ENCODE measurements at regions not wholly inside any gene's neighbourhood (a gene's known extent, or its start where the extent isn't known, plus 50 kb on each side); places are given as distances from the start of the nearest gene placed in this dataset.

DNA sequence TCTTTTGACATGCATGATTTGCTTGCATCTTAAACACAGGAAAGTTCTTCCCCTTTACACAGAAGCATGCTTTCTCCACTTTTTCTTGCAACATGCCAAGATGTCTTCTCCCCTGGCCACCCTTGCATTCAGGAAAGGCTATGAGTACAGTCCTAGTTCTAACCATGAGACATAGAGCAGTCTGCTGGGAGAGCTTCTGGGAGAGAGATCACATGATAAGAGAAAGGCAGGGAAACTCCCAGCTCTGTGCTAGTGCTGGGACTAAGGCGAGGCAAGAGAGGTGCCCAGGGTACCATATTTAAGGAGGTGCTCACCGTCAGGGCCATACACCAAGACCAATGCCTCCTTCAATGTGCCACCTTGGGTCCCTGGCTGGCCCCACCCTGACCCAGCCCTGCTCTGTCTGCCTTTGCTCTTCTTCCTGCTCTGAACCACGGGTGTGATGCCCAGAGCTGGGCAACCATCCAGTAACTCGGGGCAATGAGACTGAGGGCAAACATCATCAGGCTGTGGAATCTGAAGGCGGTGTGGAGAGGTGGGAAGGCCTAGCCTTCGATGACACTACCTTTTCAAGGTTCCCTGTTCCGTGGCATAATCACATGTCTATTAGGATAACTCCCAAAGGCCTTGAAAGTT lies 77.4 kb upstream of the PRR20G start:
- no peak for DNase-seq (ENCODE audit: low read depth)
- TF ChIP-seq, protein P1, sequence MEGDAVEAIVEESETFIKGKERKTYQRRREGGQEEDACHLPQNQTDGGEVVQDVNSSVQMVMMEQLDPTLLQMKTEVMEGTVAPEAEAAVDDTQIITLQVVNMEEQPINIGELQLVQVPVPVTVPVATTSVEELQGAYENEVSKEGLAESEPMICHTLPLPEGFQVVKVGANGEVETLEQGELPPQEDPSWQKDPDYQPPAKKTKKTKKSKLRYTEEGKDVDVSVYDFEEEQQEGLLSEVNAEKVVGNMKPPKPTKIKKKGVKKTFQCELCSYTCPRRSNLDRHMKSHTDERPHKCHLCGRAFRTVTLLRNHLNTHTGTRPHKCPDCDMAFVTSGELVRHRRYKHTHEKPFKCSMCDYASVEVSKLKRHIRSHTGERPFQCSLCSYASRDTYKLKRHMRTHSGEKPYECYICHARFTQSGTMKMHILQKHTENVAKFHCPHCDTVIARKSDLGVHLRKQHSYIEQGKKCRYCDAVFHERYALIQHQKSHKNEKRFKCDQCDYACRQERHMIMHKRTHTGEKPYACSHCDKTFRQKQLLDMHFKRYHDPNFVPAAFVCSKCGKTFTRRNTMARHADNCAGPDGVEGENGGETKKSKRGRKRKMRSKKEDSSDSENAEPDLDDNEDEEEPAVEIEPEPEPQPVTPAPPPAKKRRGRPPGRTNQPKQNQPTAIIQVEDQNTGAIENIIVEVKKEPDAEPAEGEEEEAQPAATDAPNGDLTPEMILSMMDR (IDR thresholded peaks at IDR 0.05; ENCODE audit: low read depth, low read length), result no peak
- TF ChIP-seq MYC (IDR thresholded peaks at IDR 0.05; ENCODE audit: low read depth, low read length) (no peak), POLR2A (IDR thresholded peaks at IDR 0.05; ENCODE audit: extremely low read depth, insufficient read length) (no peak)
- H3K4me3 ChIP-seq (ENCODE audit: low read depth, low read length), result no peak overlapping the region

DNA sequence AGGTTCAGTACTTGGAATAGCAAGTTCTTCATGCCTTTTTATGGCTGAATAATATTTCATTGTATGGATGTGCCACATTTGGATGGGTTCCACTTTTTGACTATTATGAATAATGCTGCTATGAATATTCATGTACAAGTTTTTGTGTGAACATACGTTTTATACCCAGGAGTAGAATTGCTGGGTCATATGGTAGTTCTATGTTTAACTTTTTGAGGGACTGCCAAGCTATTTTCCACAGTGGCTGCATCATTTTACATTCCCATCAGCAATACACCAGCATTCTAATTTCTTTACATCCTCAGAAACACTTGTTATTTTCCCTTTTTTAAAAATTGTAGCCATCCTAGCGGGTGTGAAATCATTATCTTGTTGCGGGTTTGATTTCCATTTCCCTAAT lies 76.0 kb upstream of the PRR20G start:
- DNase-seq (ENCODE audit: low read depth), result no peak
- TF ChIP-seq POLR2A (IDR thresholded peaks at IDR 0.05; ENCODE audit: extremely low read depth, insufficient read length) (no peak), MYC (IDR thresholded peaks at IDR 0.05; ENCODE audit: low read depth, low read length) (no peak)
- TF ChIP-seq, protein P1 (IDR thresholded peaks at IDR 0.05; ENCODE audit: low read depth, low read length), result no peak
- TF ChIP-seq, protein P2, sequence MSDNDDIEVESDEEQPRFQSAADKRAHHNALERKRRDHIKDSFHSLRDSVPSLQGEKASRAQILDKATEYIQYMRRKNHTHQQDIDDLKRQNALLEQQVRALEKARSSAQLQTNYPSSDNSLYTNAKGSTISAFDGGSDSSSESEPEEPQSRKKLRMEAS (IDR thresholded peaks at IDR 0.05; ENCODE audit: low read depth, low read length), result no peak
- H3K4me3 ChIP-seq (ENCODE audit: low read depth, low read length), result no peak overlapping the region

DNA sequence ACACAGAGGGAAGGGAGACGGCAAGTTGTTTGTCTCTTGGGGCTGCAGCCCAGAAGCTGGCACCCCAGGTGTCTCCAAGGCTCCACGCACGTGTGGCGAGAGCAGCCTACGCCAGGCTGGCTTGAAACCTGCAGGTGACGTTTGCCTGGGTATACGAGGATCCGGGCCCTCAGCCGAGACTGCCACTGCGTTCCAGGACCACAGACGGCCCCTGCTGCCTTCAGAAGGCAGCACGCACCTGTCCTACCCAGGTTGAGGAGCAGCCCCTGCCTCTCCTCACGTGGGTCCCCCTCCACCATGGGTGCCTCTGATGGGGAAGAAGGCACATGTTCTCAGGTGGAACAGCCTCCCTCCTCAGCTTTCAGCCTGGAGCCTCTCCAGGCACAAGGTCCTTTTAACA lies 75.3 kb upstream of the PRR20G start:
- no peak for DNase-seq (ENCODE audit: low read depth)
- no peak overlapping the region for H3K4me3 ChIP-seq (ENCODE audit: low read depth, low read length)
- TF ChIP-seq MYC (IDR thresholded peaks at IDR 0.05; ENCODE audit: low read depth, low read length), result no peak
- TF ChIP-seq, protein P2 (IDR thresholded peaks at IDR 0.05; ENCODE audit: low read depth, low read length), result no peak
- TF ChIP-seq, protein P1 (IDR thresholded peaks at IDR 0.05; ENCODE audit: low read depth, low read length), result no peak
- TF ChIP-seq POLR2A (IDR thresholded peaks at IDR 0.05; ENCODE audit: extremely low read depth, insufficient read length), result no peak

DNA sequence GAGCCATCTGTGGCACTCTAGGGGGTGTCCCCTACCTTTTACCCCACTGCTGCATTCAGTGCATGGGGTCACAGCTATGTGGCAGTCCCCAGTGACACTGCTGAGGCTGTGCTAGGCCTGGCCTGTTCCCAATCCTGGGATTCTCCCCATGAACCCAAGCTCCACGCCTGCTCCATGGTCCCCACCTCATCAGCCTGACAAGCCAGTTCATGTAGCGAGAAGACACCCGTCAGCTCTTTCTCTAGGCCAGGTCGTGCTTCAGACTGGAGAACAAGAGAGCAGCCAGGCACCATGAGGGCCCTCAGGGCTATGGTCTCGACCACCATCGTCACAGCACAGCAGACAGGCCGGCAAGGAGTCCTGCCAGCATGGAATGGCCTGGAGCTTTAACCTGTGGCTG lies 72.8 kb upstream of the PRR20G start:
- TF ChIP-seq, protein P1 (IDR thresholded peaks at IDR 0.05; ENCODE audit: low read depth, low read length), result no peak
- TF ChIP-seq MYC (IDR thresholded peaks at IDR 0.05; ENCODE audit: low read depth, low read length) (no peak), POLR2A (IDR thresholded peaks at IDR 0.05; ENCODE audit: extremely low read depth, insufficient read length) (no peak)
- TF ChIP-seq, protein P2 (IDR thresholded peaks at IDR 0.05; ENCODE audit: low read depth, low read length), result no peak
- DNase-seq (ENCODE audit: low read depth), result no peak

DNA sequence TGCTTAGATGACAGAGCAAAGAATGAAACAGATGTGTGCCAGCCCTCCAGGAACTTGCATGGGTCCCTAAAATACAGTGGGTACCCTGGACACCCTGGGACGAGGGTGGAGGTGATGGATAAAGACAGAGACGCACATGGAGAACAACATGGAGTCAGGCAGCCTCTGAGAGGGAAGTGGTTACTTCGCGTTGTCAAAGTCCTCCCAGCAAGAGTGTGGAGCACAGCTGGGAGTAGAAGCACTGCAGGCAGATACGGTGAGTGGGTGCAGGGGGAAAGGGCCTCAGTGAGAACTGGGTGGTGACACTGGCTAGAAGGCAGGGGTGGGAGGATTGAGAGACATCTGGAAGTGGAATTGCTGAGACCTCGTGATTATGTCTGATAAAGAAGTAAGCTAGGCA lies 70.8 kb upstream of the PRR20G start:
- H3K4me3 ChIP-seq (ENCODE audit: low read depth, low read length), result no peak overlapping the region
- TF ChIP-seq MYC (IDR thresholded peaks at IDR 0.05; ENCODE audit: low read depth, low read length), result no peak
- TF ChIP-seq, protein P1 (IDR thresholded peaks at IDR 0.05; ENCODE audit: low read depth, low read length), result no peak
- TF ChIP-seq POLR2A (IDR thresholded peaks at IDR 0.05; ENCODE audit: extremely low read depth, insufficient read length), result no peak
- TF ChIP-seq, protein P2 (IDR thresholded peaks at IDR 0.05; ENCODE audit: low read depth, low read length), result no peak
- no peak for DNase-seq (ENCODE audit: low read depth)

More for the DNA sequence above, 72.8 kb upstream of the PRR20G start:
- no peak overlapping the region for H3K4me3 ChIP-seq (ENCODE audit: low read depth, low read length)

DNA sequence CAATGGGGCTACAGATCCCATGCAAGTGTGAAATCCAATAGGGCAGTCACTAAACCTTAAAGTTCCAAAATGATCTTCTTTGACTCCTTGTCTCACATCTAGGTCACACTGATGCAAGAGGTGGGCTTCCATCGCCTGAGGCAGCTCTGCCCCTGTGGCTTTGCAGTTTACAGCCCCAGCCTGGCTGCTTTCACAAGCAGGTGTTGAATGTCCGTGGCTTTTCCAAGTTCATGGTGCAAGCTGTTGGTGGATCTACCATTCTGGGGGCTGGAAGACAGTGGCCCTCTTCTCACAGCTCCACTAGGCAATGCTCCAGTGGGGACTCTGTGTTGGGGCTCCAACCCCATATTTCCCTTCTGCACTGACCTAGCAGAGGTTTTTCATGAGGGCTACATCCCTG lies 68.5 kb upstream of the PRR20G start:
- TF ChIP-seq POLR2A (IDR thresholded peaks at IDR 0.05; ENCODE audit: extremely low read depth, insufficient read length) (no peak), MYC (IDR thresholded peaks at IDR 0.05; ENCODE audit: low read depth, low read length) (no peak)
- TF ChIP-seq, protein P1 (IDR thresholded peaks at IDR 0.05; ENCODE audit: low read depth, low read length), result no peak
- TF ChIP-seq, protein P2 (IDR thresholded peaks at IDR 0.05; ENCODE audit: low read depth, low read length), result no peak
- DNase-seq (ENCODE audit: low read depth), result no peak
- no peak overlapping the region for H3K4me3 ChIP-seq (ENCODE audit: low read depth, low read length)

All from NB4 (cell line).